ENCODE measurements at regions not wholly inside any gene's neighbourhood (a gene's known extent, or its start where the extent isn't known, plus 50 kb on each side); places are given as distances from the start of the nearest gene placed in this dataset.

GRCh38 chr4:177596035-177596434 lies 153.8 kb upstream of the AGA start:
- no peak for DNase-seq (ENCODE audit: extremely low spot score)
- no peaks in the 10 kb centered on the region for H3K36me3 ChIP-seq (ENCODE audit: insufficient read depth)
- H3K4me1 ChIP-seq (ENCODE audit: insufficient read depth): no peaks in the 10 kb centered on the region
- H3K27ac ChIP-seq (ENCODE audit: low read depth): no peak overlapping the region
- no peak overlapping the region for H3K4me3 ChIP-seq (ENCODE audit: low read depth, low read length)
- 68% methylated on average over 4 of the region's 4 CpGs for WGBS

GRCh38 chr4:177596991-177597390 lies 154.8 kb upstream of the AGA start:
- no peak overlapping the region for H3K27ac ChIP-seq (ENCODE audit: low read depth)
- DNase-seq (ENCODE audit: extremely low spot score): no peak
- 88% methylated on average over 7 of the region's 7 CpGs for WGBS
- H3K36me3 ChIP-seq (ENCODE audit: insufficient read depth): no peaks in the 10 kb centered on the region
- no peaks in the 10 kb centered on the region for H3K4me1 ChIP-seq (ENCODE audit: insufficient read depth)
- H3K4me3 ChIP-seq (ENCODE audit: low read depth, low read length): no peak overlapping the region

DNA sequence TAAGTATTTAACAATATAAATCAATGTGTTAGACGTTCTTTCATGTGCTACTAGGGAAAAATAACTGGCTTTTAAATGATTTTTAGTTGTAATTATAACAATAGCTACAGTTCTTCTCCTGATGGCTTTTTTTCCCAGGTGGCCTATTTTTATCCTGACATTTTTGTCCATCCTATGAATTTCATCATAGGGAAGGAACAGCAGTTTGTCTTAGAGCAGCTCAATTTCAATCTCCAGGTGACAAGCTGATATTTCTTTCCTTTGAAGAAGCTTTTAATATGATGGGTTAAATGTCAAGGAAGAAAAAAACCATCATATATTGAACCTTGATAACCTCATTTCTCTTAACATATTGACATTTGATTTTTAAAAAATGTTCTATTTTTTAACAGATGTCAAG lies 163.0 kb upstream of the AGA start:
- WGBS: 53% methylated on average over 1 of the region's 1 CpG
- no peaks in the 10 kb centered on the region for H3K36me3 ChIP-seq (ENCODE audit: insufficient read depth)
- no peak overlapping the region for H3K27ac ChIP-seq (ENCODE audit: low read depth)
- H3K4me3 ChIP-seq (ENCODE audit: low read depth, low read length): no peak overlapping the region
- H3K4me1 ChIP-seq (ENCODE audit: insufficient read depth): no peaks in the 10 kb centered on the region
- no peak for DNase-seq (ENCODE audit: extremely low spot score)

DNA sequence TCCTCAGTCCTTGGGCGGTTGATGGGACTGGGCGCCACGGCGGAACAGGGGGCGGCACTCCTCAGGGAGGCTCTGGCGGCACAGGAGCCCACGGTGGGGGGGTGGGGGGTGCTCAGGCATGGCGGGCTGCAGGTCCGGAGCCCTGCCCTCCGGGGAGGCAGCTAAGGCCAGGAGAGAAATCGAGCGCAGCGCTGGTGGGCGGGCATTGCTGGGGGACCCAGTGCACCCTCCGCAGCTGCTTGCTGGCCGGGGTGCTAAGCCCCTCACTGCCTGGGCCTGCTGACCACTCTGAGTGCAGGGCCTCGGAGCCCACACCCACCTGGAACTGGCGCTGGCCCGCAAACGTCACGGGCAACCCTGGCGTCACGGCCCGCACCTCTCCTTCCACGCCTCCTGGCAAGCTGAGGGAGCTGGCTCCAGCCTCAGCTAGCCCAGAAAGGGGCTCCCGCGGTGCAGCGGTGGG lies 164.9 kb upstream of the AGA start:
- Histone ChIP-seq H3K4me3 (ENCODE audit: low read depth, low read length) (no peak overlapping the region), H3K4me1 (ENCODE audit: insufficient read depth) (no peaks in the 10 kb centered on the region), H3K27ac (ENCODE audit: low read depth) (no peak overlapping the region), H3K36me3 (ENCODE audit: insufficient read depth) (no peaks in the 10 kb centered on the region)
- no peak for DNase-seq (ENCODE audit: extremely low spot score)
- 94% methylated on average over 28 of the region's 28 CpGs for WGBS

- H3K4me3 ChIP-seq (ENCODE audit: low read depth, low read length): no peak overlapping the region
- no peaks in the 10 kb centered on the region for H3K4me1 ChIP-seq (ENCODE audit: insufficient read depth)
- 45% methylated on average over 5 of the region's 5 CpGs for WGBS
- no peaks in the 10 kb centered on the region for H3K36me3 ChIP-seq (ENCODE audit: insufficient read depth)
- no peak overlapping the region for H3K27ac ChIP-seq (ENCODE audit: low read depth)
- no peak for DNase-seq (ENCODE audit: extremely low spot score)
These were observed 169.9 kb upstream of the AGA start for GRCh38 chr4:177611974-177612664.

DNA sequence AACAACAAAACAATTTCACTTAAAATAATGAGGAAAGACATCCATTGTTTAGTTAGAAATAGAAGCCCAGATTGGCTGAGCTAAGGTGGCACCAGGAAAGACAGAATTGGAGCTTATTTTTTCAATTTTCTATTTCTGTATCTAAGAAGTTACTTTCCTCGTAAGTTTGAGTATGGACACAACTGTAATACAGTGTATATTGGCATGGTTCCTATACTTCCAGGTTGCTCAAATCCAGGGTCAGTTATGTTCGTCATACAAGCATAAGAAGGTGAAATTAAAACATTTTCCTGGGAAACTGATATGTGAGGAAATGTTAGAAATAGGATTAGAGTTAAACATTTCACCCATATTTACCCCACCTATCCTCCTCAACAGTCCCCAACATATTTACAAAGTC lies 170.4 kb upstream of the AGA start:
- WGBS: 57% methylated on average over 2 of the region's 2 CpGs
- H3K4me3 ChIP-seq (ENCODE audit: low read depth, low read length): no peak overlapping the region

GRCh38 chr4:177632481-177632880 lies 190.2 kb upstream of the AGA start:
- H3K4me1 ChIP-seq (ENCODE audit: insufficient read depth): no peaks in the 10 kb centered on the region
- H3K27ac ChIP-seq (ENCODE audit: low read depth): no peak overlapping the region
- no peak for DNase-seq (ENCODE audit: extremely low spot score)
- H3K4me3 ChIP-seq (ENCODE audit: low read depth, low read length): no peak overlapping the region
- H3K36me3 ChIP-seq (ENCODE audit: insufficient read depth): no peaks in the 10 kb centered on the region

More for the DNA sequence above, 170.4 kb upstream of the AGA start:
- DNase-seq (ENCODE audit: extremely low spot score): no peak
- Histone ChIP-seq H3K36me3 (ENCODE audit: insufficient read depth) (no peaks in the 10 kb centered on the region), H3K27ac (ENCODE audit: low read depth) (no peak overlapping the region), H3K4me1 (ENCODE audit: insufficient read depth) (no peaks in the 10 kb centered on the region)

DNA sequence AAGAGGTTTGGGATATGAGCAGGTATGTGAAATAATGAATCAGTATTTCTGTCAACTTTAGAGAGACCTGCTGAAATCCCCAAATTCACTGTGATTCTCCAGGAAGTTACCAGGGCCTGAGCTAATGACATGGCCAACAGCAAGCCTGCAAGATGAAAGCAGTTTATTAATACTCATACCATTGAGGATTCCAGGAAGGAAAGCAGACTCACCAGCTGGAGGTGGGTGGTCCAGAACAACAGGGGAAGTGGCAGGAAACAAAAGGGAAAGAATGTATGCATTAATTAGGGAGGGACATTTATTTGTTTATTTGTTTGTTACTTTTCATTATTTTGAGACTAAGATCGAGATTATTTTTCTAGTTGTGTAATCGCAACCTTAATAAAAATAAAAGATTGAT lies 196.6 kb upstream of the AGA start:
- WGBS: 42% methylated on average over 2 of the region's 2 CpGs
- Histone ChIP-seq H3K27ac (ENCODE audit: low read depth) (no peak overlapping the region), H3K4me3 (ENCODE audit: low read depth, low read length) (no peak overlapping the region), H3K4me1 (ENCODE audit: insufficient read depth) (no peaks in the 10 kb centered on the region), H3K36me3 (ENCODE audit: insufficient read depth) (no peaks in the 10 kb centered on the region)
- no peak for DNase-seq (ENCODE audit: extremely low spot score)

DNA sequence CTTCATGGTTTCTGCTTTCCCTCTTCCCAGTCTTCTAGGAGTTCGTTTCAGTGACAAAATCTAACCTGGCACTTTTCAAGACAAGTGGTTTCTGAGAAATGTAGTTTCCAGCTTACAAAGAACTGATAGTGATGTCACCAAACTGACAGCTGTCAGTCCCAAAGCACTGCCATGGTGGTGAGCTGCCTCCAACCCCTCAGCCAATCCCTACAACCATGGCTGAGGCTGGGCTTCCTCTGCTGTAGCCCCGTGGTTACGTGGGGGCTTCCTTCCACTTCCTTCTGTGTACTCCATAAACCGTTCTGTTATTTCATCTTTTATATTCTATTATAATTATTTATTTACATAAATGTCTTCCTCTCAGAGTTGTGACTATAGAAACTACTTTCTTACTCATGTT lies 198.6 kb upstream of the AGA start:
- WGBS: 46% methylated on average over 4 of the region's 4 CpGs
- Histone ChIP-seq H3K4me1 (ENCODE audit: insufficient read depth) (no peaks in the 10 kb centered on the region), H3K36me3 (ENCODE audit: insufficient read depth) (no peaks in the 10 kb centered on the region), H3K4me3 (ENCODE audit: low read depth, low read length) (no peak overlapping the region), H3K27ac (ENCODE audit: low read depth) (no peak overlapping the region)
- no peak for DNase-seq (ENCODE audit: extremely low spot score)

- DNase-seq (ENCODE audit: extremely low spot score): no peak
- no peaks in the 10 kb centered on the region for H3K4me1 ChIP-seq (ENCODE audit: insufficient read depth)
- H3K4me3 ChIP-seq (ENCODE audit: low read depth, low read length): no peak overlapping the region
- no peaks in the 10 kb centered on the region for H3K36me3 ChIP-seq (ENCODE audit: insufficient read depth)
- no peak overlapping the region for H3K27ac ChIP-seq (ENCODE audit: low read depth)
- 76% methylated on average over 1 of the region's 1 CpG for WGBS
These were observed 218.0 kb upstream of the AGA start for GRCh38 chr4:177660223-177660622.

- Histone ChIP-seq H3K36me3 (ENCODE audit: insufficient read depth) (no peaks in the 10 kb centered on the region), H3K4me1 (ENCODE audit: insufficient read depth) (no peaks in the 10 kb centered on the region), H3K4me3 (ENCODE audit: low read depth, low read length) (no peak overlapping the region), H3K27ac (ENCODE audit: low read depth) (no peak overlapping the region)
- no peak for DNase-seq (ENCODE audit: extremely low spot score)
- WGBS: 83% methylated on average over 5 of the region's 5 CpGs
These were observed 225.4 kb upstream of the AGA start for GRCh38 chr4:177667687-177668086.

DNA sequence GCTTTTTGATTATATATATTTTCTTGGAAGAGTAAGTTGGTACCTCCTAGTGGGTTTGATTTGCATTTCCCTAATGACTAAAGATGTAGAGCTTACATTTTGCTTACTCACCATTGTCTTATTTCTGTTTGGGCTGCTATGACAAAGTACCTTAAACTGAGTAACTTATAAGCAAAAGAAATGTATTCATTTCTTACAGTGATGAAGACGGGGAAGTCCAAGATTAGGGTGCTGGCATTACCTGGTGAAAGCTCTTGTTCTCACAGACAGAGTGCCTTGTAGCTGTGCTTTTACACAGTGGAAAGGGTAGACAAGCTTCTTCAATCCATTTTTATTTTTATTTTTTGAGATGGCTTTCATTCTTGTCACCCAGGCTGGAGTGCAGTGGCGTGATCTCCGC lies 229.2 kb upstream of the AGA start:
- H3K4me3 ChIP-seq (ENCODE audit: low read depth, low read length): no peak overlapping the region
- WGBS: 97% methylated on average over 3 of the region's 3 CpGs
- no peak for DNase-seq (ENCODE audit: extremely low spot score)
- H3K36me3 ChIP-seq (ENCODE audit: insufficient read depth): no peaks in the 10 kb centered on the region
- H3K4me1 ChIP-seq (ENCODE audit: insufficient read depth): no peaks in the 10 kb centered on the region
- no peak overlapping the region for H3K27ac ChIP-seq (ENCODE audit: low read depth)

GRCh38 chr4:177671845-177672244 lies 229.6 kb upstream of the AGA start:
- DNase-seq (ENCODE audit: extremely low spot score): no peak
- 85% methylated on average over 2 of the region's 2 CpGs for WGBS
- H3K4me3 ChIP-seq (ENCODE audit: low read depth, low read length): no peak overlapping the region
- no peak overlapping the region for H3K27ac ChIP-seq (ENCODE audit: low read depth)
- H3K4me1 ChIP-seq (ENCODE audit: insufficient read depth): no peaks in the 10 kb centered on the region
- H3K36me3 ChIP-seq (ENCODE audit: insufficient read depth): no peaks in the 10 kb centered on the region

DNA sequence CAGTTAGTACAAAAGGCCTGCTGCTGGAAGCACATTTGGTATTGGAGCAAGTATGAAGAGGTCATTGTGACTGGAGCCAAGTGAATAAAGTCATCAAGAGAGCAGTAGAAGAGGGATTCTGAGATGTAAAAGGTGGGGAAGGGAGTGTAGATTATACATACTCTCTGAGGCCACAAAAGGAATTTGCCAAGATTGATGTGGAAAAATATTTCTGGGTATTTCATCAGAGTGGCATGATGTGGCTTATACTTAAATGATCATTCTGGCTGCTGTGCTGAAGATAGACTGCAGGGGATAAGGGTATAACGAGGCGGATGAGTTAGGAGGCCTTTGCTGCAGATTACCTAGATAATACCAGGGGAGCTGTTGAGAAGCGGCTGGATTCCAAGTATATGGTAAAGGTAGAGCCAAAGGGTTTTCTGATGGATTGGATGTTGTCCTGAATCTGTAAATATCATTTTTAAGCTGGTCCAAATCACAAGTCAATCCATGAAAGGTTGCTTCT lies 231.8 kb upstream of the AGA start:
- DNase-seq (ENCODE audit: extremely low spot score): no peak
- 92% methylated on average over 3 of the region's 3 CpGs for WGBS
- Histone ChIP-seq H3K4me3 (ENCODE audit: low read depth, low read length) (no peak overlapping the region), H3K4me1 (ENCODE audit: insufficient read depth) (no peaks in the 10 kb centered on the region), H3K36me3 (ENCODE audit: insufficient read depth) (no peaks in the 10 kb centered on the region), H3K27ac (ENCODE audit: low read depth) (no peak overlapping the region)

DNA sequence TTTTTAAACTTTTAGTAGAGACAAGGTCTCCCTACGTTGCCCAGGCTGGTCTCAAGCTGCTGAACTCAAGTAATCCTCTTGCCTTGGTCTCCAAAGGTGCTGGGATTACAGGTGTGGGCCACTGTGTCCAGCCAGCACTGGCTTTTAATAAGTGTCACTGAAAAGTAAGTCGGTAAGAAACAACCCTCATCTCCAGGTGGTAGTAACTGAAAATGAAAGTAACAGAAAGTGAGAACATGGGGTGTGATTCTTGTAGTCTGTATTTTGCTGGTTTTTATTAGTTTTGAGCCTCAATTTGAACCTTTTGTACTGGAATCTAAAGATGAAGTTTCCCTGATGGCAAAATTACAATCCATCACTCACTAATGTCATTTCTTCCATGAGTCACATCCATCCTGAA lies 238.1 kb upstream of the AGA start:
- no peak overlapping the region for H3K27ac ChIP-seq (ENCODE audit: low read depth)
- no peak for DNase-seq (ENCODE audit: extremely low spot score)
- H3K4me1 ChIP-seq (ENCODE audit: insufficient read depth): no peaks in the 10 kb centered on the region
- 80% methylated on average over 2 of the region's 2 CpGs for WGBS
- H3K4me3 ChIP-seq (ENCODE audit: low read depth, low read length): no peak overlapping the region
- no peaks in the 10 kb centered on the region for H3K36me3 ChIP-seq (ENCODE audit: insufficient read depth)
